IMR-90 (cell line): ENCODE measurements at regions not wholly inside any gene's neighbourhood (a gene's known extent, or its start where the extent isn't known, plus 50 kb on each side); places are given as distances from the start of the nearest gene placed in this dataset.

Experiments used
- ATAC-seq: fragments of 200-7000 bp; cut with Tn5 transposase; 2 replicates; pipeline ENCODE4 v1.9.1; 2020; ENCODE audit warnings: low read depth, mild to moderate bottlenecking, moderate library complexity
- BruUV-seq: library from RNA; stranded (reverse); fragments of 400-500 nt; replicated peaks from 2 replicates; lab custom pipeline; 2021; lab: Mats Ljungman, UMichigan
- CTCF ChIA-PET: fragments of 300-600 bp; formaldehyde crosslinking; extraction: SDS; loops from one replicate; lab custom pipeline; 2021; ENCODE audit warnings: antibody characterized with exemption; lab: Yijun Ruan, JAX
- POLR2A ChIA-PET: fragments of 300-600 bp; sonication (Branson Sonifier 250); formaldehyde crosslinking; loops from one replicate; lab custom pipeline; 2022; ENCODE audit warnings: antibody characterized with exemption; ENCODE audit not compliant: unreplicated experiment; lab: Charles Lee
- DNase-seq: peaks from one replicate; pipeline ENCODE4 v3.0.0; 2013
- H2AFZ ChIP-seq: replicated peaks from 2 replicates; pipeline ENCODE3; 2013; ENCODE audit warnings: low read length, mild to moderate bottlenecking; ENCODE audit not compliant: poor library complexity
- H2AK5ac ChIP-seq: 2 replicates; pipeline ENCODE4 v1.6.1; 2013; ENCODE audit warnings: low read depth, low read length, inconsistent platforms
- H2AK9ac ChIP-seq: replicated peaks from 2 replicates; pipeline ENCODE3; 2013; ENCODE audit warnings: mild to moderate bottlenecking, low read depth, low read length, moderate library complexity; ENCODE audit not compliant: poor library complexity
- H2BK120ac ChIP-seq: 2 replicates; pipeline ENCODE4 v1.6.1; 2013; ENCODE audit warnings: low read depth, low read length, inconsistent platforms
- H2BK15ac ChIP-seq: 3 replicates; pipeline ENCODE4 v1.6.1; 2013; ENCODE audit warnings: low read depth, low read length, inconsistent platforms
- H2BK20ac ChIP-seq: 2 replicates; pipeline ENCODE4 v1.6.1; 2013; ENCODE audit warnings: low read depth, mild to moderate bottlenecking, inconsistent platforms, low read length, moderate library complexity
- H2BK5ac ChIP-seq: 2 replicates; pipeline ENCODE4 v1.6.1; 2013; ENCODE audit warnings: mild to moderate bottlenecking, low read depth, low read length, inconsistent platforms; ENCODE audit not compliant: poor library complexity, severe bottlenecking
- H3K14ac ChIP-seq: replicated peaks from 2 replicates; pipeline ENCODE4 v1.6.1; 2013; ENCODE audit warnings: low read depth, low read length, inconsistent platforms
- H3K18ac ChIP-seq: 2 replicates; pipeline ENCODE4 v1.6.1; 2013; ENCODE audit warnings: low read depth, low read length, control low read depth
- H3K23ac ChIP-seq: 2 replicates; pipeline ENCODE4 v1.6.1; 2013; ENCODE audit warnings: low read depth, low read length, inconsistent platforms
- H3K27ac ChIP-seq: 2 replicates; pipeline ENCODE4 v1.5.1; 2013; ENCODE audit warnings: mild to moderate bottlenecking, control low read depth, low read length; ENCODE audit not compliant: insufficient read depth
- H3K27me3 ChIP-seq: 2 replicates; pipeline ENCODE4 v1.6.1; 2013; ENCODE audit warnings: low read length; ENCODE audit not compliant: control insufficient read depth, insufficient read depth
- H3K36me3 ChIP-seq: 2 replicates; pipeline ENCODE4 v1.6.1; 2013; ENCODE audit warnings: low read length, mixed read lengths; ENCODE audit not compliant: control insufficient read depth, insufficient read depth
- H3K4ac ChIP-seq: 2 replicates; pipeline ENCODE4 v1.6.1; 2013; ENCODE audit warnings: low read depth, low read length, inconsistent platforms
- H3K4me1 ChIP-seq: 2 replicates; pipeline ENCODE4 v1.6.1; 2013; ENCODE audit warnings: low read length, mixed read lengths; ENCODE audit not compliant: control insufficient read depth, insufficient read depth
- H3K4me2 ChIP-seq: 2 replicates; pipeline ENCODE4 v1.6.1; 2013; ENCODE audit warnings: low read depth, mild to moderate bottlenecking, control low read depth, low read length, moderate library complexity
- H3K4me3 ChIP-seq: 2 replicates; pipeline ENCODE4 v1.5.1; 2013; ENCODE audit warnings: low read depth, mild to moderate bottlenecking, control low read depth, low read length, moderate library complexity; ENCODE audit not compliant: insufficient read depth
- H3K56ac ChIP-seq: 2 replicates; pipeline ENCODE4 v1.6.1; 2013; ENCODE audit warnings: low read length, inconsistent platforms; ENCODE audit not compliant: insufficient read depth; ENCODE audit errors: extremely low read depth
- H3K79me1 ChIP-seq, 2 experiments: 2 replicates each; pipeline ENCODE4 v1.6.1; 2013; ENCODE audit warnings: low read length in 2 of 2, inconsistent platforms in 1 of 2, low read depth in 1 of 2
- H3K9ac ChIP-seq: 2 replicates; pipeline ENCODE4 v1.6.1; 2013; ENCODE audit warnings: low read depth, low read length, control low read depth
- H3K9me1 ChIP-seq: 2 replicates; pipeline ENCODE4 v1.6.1; 2013; ENCODE audit warnings: low read length, inconsistent platforms; ENCODE audit not compliant: insufficient read depth
- H3K9me3 ChIP-seq: 2 replicates; pipeline ENCODE4 v1.6.1; 2013; ENCODE audit warnings: low read length; ENCODE audit not compliant: control insufficient read depth, insufficient read depth
- H4K20me1 ChIP-seq: 2 replicates; pipeline ENCODE4 v1.6.1; 2013; ENCODE audit warnings: low read length, inconsistent platforms; ENCODE audit not compliant: insufficient read depth
- H4K5ac ChIP-seq: 2 replicates; pipeline ENCODE4 v1.6.1; 2013; ENCODE audit warnings: mild to moderate bottlenecking, low read depth, low read length, control low read depth
- H4K8ac ChIP-seq, 2 experiments: 2 replicates each; pipeline ENCODE4 v1.6.1; 2013; ENCODE audit warnings: low read depth in 2 of 2, low read length in 2 of 2, control low read depth in 1 of 2, inconsistent platforms in 1 of 2
- H4K91ac ChIP-seq: 2 replicates; pipeline ENCODE4 v1.6.1; 2013; ENCODE audit warnings: low read depth, low read length, inconsistent platforms; ENCODE audit not compliant: insufficient read depth
- BHLHE40 ChIP-seq: fragments of 150-350 bp; IDR thresholded peaks from 2 replicates; pipeline ENCODE4 v1.6.1; 2016; ENCODE audit warnings: mild to moderate bottlenecking, low read depth, low read length
- CEBPB ChIP-seq: IDR thresholded peaks from 2 replicates; pipeline ENCODE4 v1.6.1; 2012; ENCODE audit warnings: low read depth, low read length, improper control_type of control experiment
- CHD1 ChIP-seq: IDR thresholded peaks from 2 replicates; pipeline ENCODE4 v1.6.1; 2012; ENCODE audit warnings: low read depth, low read length, improper control_type of control experiment
- CTCF ChIP-seq: conservative IDR thresholded peaks from 2 replicates; pipeline ENCODE4 v1.5.1; 2012; ENCODE audit warnings: mild to moderate bottlenecking, low read depth, low read length, improper control_type of control experiment
- ELK1 ChIP-seq: fragments of 150-350 bp; IDR thresholded peaks from 2 replicates; pipeline ENCODE4 v1.6.1; 2016; ENCODE audit warnings: low read depth, mild to moderate bottlenecking, low read length, moderate library complexity, borderline replicate concordance
- FOS ChIP-seq: fragments of 150-350 bp; IDR thresholded peaks from 2 replicates; pipeline ENCODE4 v1.6.1; 2016; ENCODE audit warnings: low read depth, low read length
- MAZ ChIP-seq: IDR thresholded peaks from 2 replicates; pipeline ENCODE4 v1.6.1; 2012; ENCODE audit warnings: low read depth, mild to moderate bottlenecking, low read length, improper control_type of control experiment, moderate library complexity, borderline replicate concordance
- MXI1 ChIP-seq: IDR thresholded peaks from 2 replicates; pipeline ENCODE4 v1.6.1; 2012; ENCODE audit warnings: low read depth, mild to moderate bottlenecking, low read length, moderate library complexity, borderline replicate concordance
- NFE2L2 ChIP-seq: fragments of 150-350 bp; IDR thresholded peaks from 2 replicates; pipeline ENCODE4 v1.6.1; 2016; ENCODE audit warnings: low read depth, mild to moderate bottlenecking, low read length
- RCOR1 ChIP-seq: IDR thresholded peaks from 2 replicates; pipeline ENCODE4 v1.6.1; 2012; ENCODE audit warnings: mild to moderate bottlenecking, low read length, improper control_type of control experiment; ENCODE audit not compliant: insufficient replicate concordance
- SMC3 ChIP-seq: fragments of 150-350 bp; IDR thresholded peaks from 2 replicates; pipeline ENCODE4 v1.6.1; 2016; ENCODE audit warnings: low read depth, mild to moderate bottlenecking, antibody characterized with exemption, low read length, moderate library complexity
- USF2 ChIP-seq: fragments of 150-350 bp; IDR thresholded peaks from 2 replicates; pipeline ENCODE4 v1.6.1; 2017; ENCODE audit warnings: mild to moderate bottlenecking, antibody characterized with exemption, low read length, low read depth
- WGBS, 2 experiments: methylation state at CpG; one replicate each; pipeline versions ENCODE4 v1.1.5 to v1.1.7; 2013; ENCODE audit warnings: missing lambda C conversion rate in 2 of 2; ENCODE audit not compliant: insufficient read length in 1 of 2; ENCODE audit errors: extremely low coverage in 2 of 2; 5-methylcytosine and 5-hydroxymethylcytosine counted together
- dilution Hi-C: fragments of 300-500 bp; cut with HindIII; formaldehyde crosslinking; loops from one replicate; pipeline ENCODE4 v1.14.3; 2018; ENCODE audit warnings: low sequenced_read_pairs; ENCODE audit not compliant: unreplicated experiment
- in situ Hi-C: fragments of 300-500 bp; cut with MboI; formaldehyde crosslinking; loops from 3 replicates; pipeline ENCODE4 v1.14.3; 2019; ENCODE audit warnings: low sequenced_read_pairs, inconsistent platforms, mixed read lengths
- intact Hi-C: fragments of 100-400 bp; cut with micrococcal nuclease; formaldehyde crosslinking; loops from 2 replicates; pipeline ENCODE4 v1.10.0; 2022

- H2BK15ac ChIP-seq, result no peak overlapping the region
- no TSS peak for BruUV-seq
These were observed 104.0 kb upstream of the BMP2K start for GRCh38 chr4:78671903-78672815.

More at GRCh38 chr4:78671903-78672815, 104.0 kb upstream of the BMP2K start:
- H2AK5ac ChIP-seq, result no peak overlapping the region
- DNase-seq, result no peak
- intact Hi-C loops, result no loop called here
- H3K36me3 ChIP-seq, result no peaks in the 10 kb centered on the region
- dilution Hi-C loops, result no loop called here
- no peak overlapping the region for H3K23ac ChIP-seq
- no peak overlapping the region for H2BK120ac ChIP-seq
- peaks cover 2% of the 10 kb centered on the region for H3K4me1 ChIP-seq
- H3K9ac ChIP-seq, result no peak overlapping the region
- no peaks in the 10 kb centered on the region for H3K79me1 ChIP-seq
- no peak overlapping the region for H3K56ac ChIP-seq
- H3K27ac ChIP-seq, result no peak overlapping the region
- H4K5ac ChIP-seq, result no peak overlapping the region
- CTCF ChIA-PET, result interaction anchor here (0.6 to 1.5 kb wide), 3 partner anchors 14 to 71 kb away, joined by 3 to 5 read pairs (median 3); no protein-coding TSS in a partner anchor
- TF ChIP-seq RCOR1 (no peak), CTCF (no peak), CEBPB (no peak), ELK1 (no peak), MXI1 (no peak), BHLHE40 (no peak), USF2 (no peak), CHD1 (no peak), FOS (no peak), NFE2L2 (no peak), SMC3 (no peak), MAZ (no peak)
- no peak overlapping the region for H3K18ac ChIP-seq
- H3K4me2 ChIP-seq, result no peak overlapping the region
- no peak overlapping the region for H2BK5ac ChIP-seq
- H2AK9ac ChIP-seq, result no peak overlapping the region
- no peak for ATAC-seq
- H3K9me3 ChIP-seq, result no peaks in the 10 kb centered on the region
- H3K9me1 ChIP-seq, result no peaks in the 10 kb centered on the region
- no peak overlapping the region for H3K14ac ChIP-seq
- WGBS, 2 experiments, result 100% methylated on average over 1 of the region's 5 CpGs; no CpG with 5 or more reads in 1 of the 2 experiments
- H3K4me3 ChIP-seq, result no peak overlapping the region
- POLR2A ChIA-PET, result interaction anchor here (0.5 kb wide), 1 partner anchor 182 kb away, joined by 4 read pairs; no protein-coding TSS in a partner anchor
- H4K91ac ChIP-seq, result no peak overlapping the region
- H2BK20ac ChIP-seq, result no peak overlapping the region
- H4K20me1 ChIP-seq, result no peaks in the 10 kb centered on the region
- no peak overlapping the region for H2AFZ ChIP-seq
- in situ Hi-C loops, result no loop called here
- no peaks in the 10 kb centered on the region for H3K27me3 ChIP-seq
- H3K4ac ChIP-seq, result no peak overlapping the region
- H4K8ac ChIP-seq, result no peak overlapping the region
